NB4 (cell line): ENCODE measurements at regions not wholly inside any gene's neighbourhood (a gene's known extent, or its start where the extent isn't known, plus 50 kb on each side); places are given as distances from the start of the nearest gene placed in this dataset.

Experiments used
- DNase-seq: peaks from one replicate; pipeline ENCODE4 v3.0.0; 2010; ENCODE audit warnings: low read depth
- H3K4me3 ChIP-seq: one replicate; pipeline ENCODE4 v1.5.1; 2011; ENCODE audit warnings: mild to moderate bottlenecking, low read depth, low read length, moderate library complexity
- CTCF ChIP-seq: IDR thresholded peaks from one replicate; pipeline ENCODE4 v1.5.1; 2012; ENCODE audit warnings: low read depth, low read length
- MYC ChIP-seq: IDR thresholded peaks from 2 replicates; pipeline ENCODE4 v1.6.1; 2011; ENCODE audit warnings: low read depth, low read length
- POLR2A ChIP-seq: IDR thresholded peaks from 2 replicates; pipeline ENCODE4 v1.6.1; 2011; ENCODE audit warnings: mild to moderate bottlenecking; ENCODE audit not compliant: insufficient read length; ENCODE audit errors: extremely low read depth
- TF ChIP-seq, protein P1 (sequence below): IDR thresholded peaks from 2 replicates; pipeline ENCODE4 v1.6.1; 2011; ENCODE audit warnings: low read depth, low read length

DNA sequence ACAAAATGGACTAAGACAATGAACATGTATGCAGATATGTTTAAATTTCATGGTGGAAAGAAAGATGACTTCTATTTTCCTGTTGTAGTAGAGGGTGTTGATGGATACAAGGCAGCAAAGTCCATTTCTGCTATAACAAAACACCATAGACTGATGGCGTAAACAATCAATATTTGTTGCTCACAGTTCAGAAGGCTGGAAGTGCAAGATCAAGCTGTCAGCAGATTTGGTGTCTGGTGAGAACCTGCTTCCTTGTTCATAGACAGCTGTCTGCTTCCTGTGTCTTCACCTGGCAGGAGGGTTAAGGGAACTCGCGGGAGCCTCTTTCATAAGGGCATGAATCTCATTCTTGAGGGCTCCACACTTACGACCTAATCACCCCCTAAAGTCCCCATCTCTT lies 83.0 kb upstream of the ELOVL5 start:
- peak; percentile 8 for DNase-seq
- TF ChIP-seq MYC (no peak), CTCF (no peak), POLR2A (no peak)
- TF ChIP-seq, protein P1, sequence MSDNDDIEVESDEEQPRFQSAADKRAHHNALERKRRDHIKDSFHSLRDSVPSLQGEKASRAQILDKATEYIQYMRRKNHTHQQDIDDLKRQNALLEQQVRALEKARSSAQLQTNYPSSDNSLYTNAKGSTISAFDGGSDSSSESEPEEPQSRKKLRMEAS, result no peak

DNA sequence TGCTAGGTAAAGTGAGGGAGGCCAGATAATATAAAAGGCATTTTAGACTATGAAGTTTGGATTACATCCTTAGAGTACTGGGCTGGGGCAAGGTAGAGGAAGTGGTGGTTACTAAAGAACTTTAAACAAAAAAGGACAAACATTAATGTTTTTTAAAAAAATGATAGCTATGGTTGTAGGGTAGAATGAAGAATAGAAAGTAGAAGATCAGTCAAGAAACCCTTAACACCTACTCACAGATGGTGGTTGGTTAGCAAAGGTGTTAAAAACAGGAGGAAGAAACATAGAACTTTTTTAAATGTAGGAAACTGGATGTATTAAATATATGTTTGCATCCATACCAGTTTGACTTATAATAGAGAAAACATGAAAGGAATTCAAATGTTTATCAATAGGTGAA lies 80.7 kb upstream of the ELOVL5 start:
- no peak for DNase-seq
- no peak overlapping the region for H3K4me3 ChIP-seq
- TF ChIP-seq CTCF (no peak), POLR2A (no peak), MYC (no peak)
- TF ChIP-seq, protein P1, result no peak

More for the DNA sequence above, 83.0 kb upstream of the ELOVL5 start:
- H3K4me3 ChIP-seq, result no peak overlapping the region

DNA sequence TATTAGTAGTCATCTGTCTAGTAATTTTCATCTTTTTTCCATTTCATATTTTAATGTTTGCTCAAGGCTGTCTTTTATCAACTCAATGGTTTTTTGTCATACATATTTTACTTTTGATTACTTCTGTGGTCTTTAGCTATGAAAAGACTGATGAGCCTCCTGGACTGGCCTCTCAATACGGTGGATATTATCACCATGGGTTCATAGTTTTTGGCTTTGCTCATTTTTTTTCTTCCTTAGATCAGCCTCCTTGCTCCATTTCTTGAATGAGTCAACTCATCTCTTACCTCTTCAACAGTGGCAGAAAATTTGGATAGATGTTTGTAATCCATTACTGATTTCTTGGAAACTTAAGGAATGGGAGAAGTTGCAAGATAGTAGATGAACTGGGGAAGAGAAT lies 80.1 kb upstream of the ELOVL5 start:
- DNase-seq, result no peak
- TF ChIP-seq CTCF (no peak), MYC (no peak), POLR2A (no peak)
- TF ChIP-seq, protein P1, result no peak
- H3K4me3 ChIP-seq, result no peak overlapping the region

- DNase-seq, result no peak
- H3K4me3 ChIP-seq, result no peak overlapping the region
- no peak for TF ChIP-seq CTCF
- TF ChIP-seq, protein P1, result no peak
- TF ChIP-seq POLR2A, result no peak
- no peak for TF ChIP-seq MYC
These were observed 78.0 kb upstream of the ELOVL5 start for GRCh38 chr6:53426667-53427270.

GRCh38 chr6:53426117-53426516 lies 77.4 kb upstream of the ELOVL5 start:
- H3K4me3 ChIP-seq, result no peak overlapping the region
- DNase-seq, result no peak
- no peak for TF ChIP-seq CTCF
- TF ChIP-seq, protein P1, result no peak
- TF ChIP-seq POLR2A, result no peak
- TF ChIP-seq MYC, result no peak
